D721Med (cell line): ENCODE measurements at regions not wholly inside any gene's neighbourhood (a gene's known extent, or its start where the extent isn't known, plus 50 kb on each side); places are given as distances from the start of the nearest gene placed in this dataset.

Experiments used
- DNase-seq: peaks from one replicate; pipeline ENCODE4 v3.0.0; 2011; ENCODE audit warnings: low spot score; ENCODE audit not compliant: insufficient read length
- FAIRE-seq: peaks from 2 replicates; lab custom pipeline; 2011; peaks lifted over from hg19 to GRCh38; lab: Jason Lieb, UNC
- CTCF ChIP-seq: IDR thresholded peaks from 2 replicates; pipeline ENCODE4 v1.5.1; 2012; ENCODE audit warnings: mild to moderate bottlenecking, control low read depth; ENCODE audit not compliant: insufficient read depth; ENCODE audit errors: missing control alignments

GRCh38 chr1:230591678-230592077, 50.6 kb upstream of the COG2 start:
- TF ChIP-seq CTCF = no peak
- FAIRE-seq = no peak
- DNase-seq = no peak

GRCh38 chr1:230589951-230590350, 52.3 kb upstream of the COG2 start:
- FAIRE-seq (no peak), DNase-seq (no peak)

GRCh38 chr1:230588323-230588746, 53.9 kb upstream of the COG2 start:
- no peak for TF ChIP-seq CTCF
- FAIRE-seq (peak; percentile 76), DNase-seq (no peak)

More at GRCh38 chr1:230589951-230590350, 52.3 kb upstream of the COG2 start:
- no peak for TF ChIP-seq CTCF

GRCh38 chr1:230587061-230587460, 55.2 kb upstream of the COG2 start:
- FAIRE-seq = no peak
- no peak for TF ChIP-seq CTCF

GRCh38 chr1:230584660-230585059, 57.6 kb upstream of the COG2 start:
- FAIRE-seq (no peak), DNase-seq (no peak)
- no peak for TF ChIP-seq CTCF

More at GRCh38 chr1:230587061-230587460, 55.2 kb upstream of the COG2 start:
- no peak for DNase-seq

- DNase-seq (no peak), FAIRE-seq (no peak)
- TF ChIP-seq CTCF = peak; percentile 34
Measured at GRCh38 chr1:230581446-230582079, 60.7 kb upstream of the COG2 start.

GRCh38 chr1:230578616-230579015, 63.7 kb upstream of the COG2 start:
- no peak for FAIRE-seq
- no peak for DNase-seq

More at GRCh38 chr1:230578616-230579015, 63.7 kb upstream of the COG2 start:
- no peak for TF ChIP-seq CTCF
